ENCODE measurements at regions not wholly inside any gene's neighbourhood (a gene's known extent, or its start where the extent isn't known, plus 50 kb on each side); places are given as distances from the start of the nearest gene placed in this dataset.

DNA sequence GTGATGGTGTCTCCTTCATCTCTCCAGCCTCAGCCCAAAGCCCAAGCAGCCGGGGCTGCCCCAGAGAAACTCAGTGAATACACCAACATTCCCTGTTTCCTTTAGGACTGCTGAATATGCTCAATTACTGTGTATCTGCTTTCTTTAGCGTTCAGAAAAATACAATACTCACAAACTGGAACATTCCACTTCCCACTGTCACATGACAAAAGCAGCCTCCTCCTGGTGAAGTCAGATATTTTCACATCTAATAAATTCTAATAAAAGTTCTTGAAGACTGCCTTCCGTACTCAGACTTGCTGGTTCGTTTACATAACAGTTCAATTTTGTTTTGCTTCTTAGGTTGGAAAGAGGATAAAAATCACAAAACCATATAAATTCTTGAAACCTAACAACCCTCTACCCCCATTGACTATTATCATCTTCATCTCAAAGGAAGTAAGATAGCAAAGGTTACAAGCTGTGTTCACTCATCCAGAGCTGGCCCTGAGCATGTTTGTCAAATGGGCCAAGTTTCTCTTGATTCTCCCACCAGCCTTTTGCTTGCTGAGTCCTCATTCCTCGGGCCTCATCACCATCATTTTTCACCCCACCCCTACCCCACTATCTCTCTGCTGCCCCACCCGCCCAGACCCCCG lies 190.8 kb upstream of the HNRNPA3 start:
- TF ChIP-seq, protein P1, sequence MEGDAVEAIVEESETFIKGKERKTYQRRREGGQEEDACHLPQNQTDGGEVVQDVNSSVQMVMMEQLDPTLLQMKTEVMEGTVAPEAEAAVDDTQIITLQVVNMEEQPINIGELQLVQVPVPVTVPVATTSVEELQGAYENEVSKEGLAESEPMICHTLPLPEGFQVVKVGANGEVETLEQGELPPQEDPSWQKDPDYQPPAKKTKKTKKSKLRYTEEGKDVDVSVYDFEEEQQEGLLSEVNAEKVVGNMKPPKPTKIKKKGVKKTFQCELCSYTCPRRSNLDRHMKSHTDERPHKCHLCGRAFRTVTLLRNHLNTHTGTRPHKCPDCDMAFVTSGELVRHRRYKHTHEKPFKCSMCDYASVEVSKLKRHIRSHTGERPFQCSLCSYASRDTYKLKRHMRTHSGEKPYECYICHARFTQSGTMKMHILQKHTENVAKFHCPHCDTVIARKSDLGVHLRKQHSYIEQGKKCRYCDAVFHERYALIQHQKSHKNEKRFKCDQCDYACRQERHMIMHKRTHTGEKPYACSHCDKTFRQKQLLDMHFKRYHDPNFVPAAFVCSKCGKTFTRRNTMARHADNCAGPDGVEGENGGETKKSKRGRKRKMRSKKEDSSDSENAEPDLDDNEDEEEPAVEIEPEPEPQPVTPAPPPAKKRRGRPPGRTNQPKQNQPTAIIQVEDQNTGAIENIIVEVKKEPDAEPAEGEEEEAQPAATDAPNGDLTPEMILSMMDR (IDR thresholded peaks at IDR 0.05; ENCODE audit: extremely low read depth, low read depth, low read length) = no peak

DNA sequence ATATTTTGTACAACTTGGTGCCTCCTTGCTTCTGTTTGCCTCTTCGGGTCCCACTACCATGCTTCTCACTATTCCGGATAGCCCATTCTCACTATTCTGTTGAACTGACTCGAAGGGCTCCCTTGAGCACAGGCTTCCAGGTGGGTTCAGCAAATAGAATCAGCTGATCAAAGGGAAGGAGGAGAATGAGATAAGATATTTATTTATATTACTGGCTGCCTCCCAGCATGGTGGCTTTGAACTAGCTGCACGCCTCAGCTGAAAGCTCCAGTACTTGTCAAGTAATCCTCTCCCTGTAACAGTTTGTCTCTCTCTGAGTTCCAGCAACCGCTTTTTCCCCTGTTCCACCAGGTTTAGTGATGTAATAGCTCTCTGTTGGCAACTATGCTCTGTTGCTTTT lies 187.8 kb upstream of the HNRNPA3 start:
- no peaks in the 10 kb centered on the region for H3K27me3 ChIP-seq (ENCODE audit: insufficient read depth, low read length)
- H3K9me3 ChIP-seq (ENCODE audit: low read depth, low read length) = no peaks in the 10 kb centered on the region
- H3K4me1 ChIP-seq (ENCODE audit: insufficient read depth, low read length) = no peaks in the 10 kb centered on the region
- TF ChIP-seq, protein P1 (IDR thresholded peaks at IDR 0.05; ENCODE audit: extremely low read depth, low read depth, low read length) = no peak
- no peak overlapping the region for H3K4me3 ChIP-seq (ENCODE audit: insufficient read depth, low read length)
- H3K27ac ChIP-seq (ENCODE audit: low read depth, low read length) = no peak overlapping the region
- H3K79me2 ChIP-seq (ENCODE audit: insufficient read depth, low read length) = no peaks in the 10 kb centered on the region
- H2AFZ ChIP-seq (ENCODE audit: low read length) = no peak overlapping the region
- no peak for DNase-seq (ENCODE audit: insufficient read length, low spot score, missing footprints)
- no peaks in the 10 kb centered on the region for H4K20me1 ChIP-seq (ENCODE audit: insufficient read depth, low read length)
- H3K4me2 ChIP-seq (ENCODE audit: insufficient read depth, low read length) = no peak overlapping the region
- no peaks in the 10 kb centered on the region for H3K36me3 ChIP-seq (ENCODE audit: insufficient read depth, low read length)

More for the DNA sequence above, 190.8 kb upstream of the HNRNPA3 start:
- Histone ChIP-seq H3K4me2 (ENCODE audit: insufficient read depth, low read length) (no peak overlapping the region), H3K79me2 (ENCODE audit: insufficient read depth, low read length) (no peaks in the 10 kb centered on the region), H3K27me3 (ENCODE audit: insufficient read depth, low read length) (no peaks in the 10 kb centered on the region), H3K4me1 (ENCODE audit: insufficient read depth, low read length) (no peaks in the 10 kb centered on the region), H3K36me3 (ENCODE audit: insufficient read depth, low read length) (no peaks in the 10 kb centered on the region), H4K20me1 (ENCODE audit: insufficient read depth, low read length) (no peaks in the 10 kb centered on the region), H3K9me3 (ENCODE audit: low read depth, low read length) (no peaks in the 10 kb centered on the region), H2AFZ (ENCODE audit: low read length) (no peak overlapping the region), H3K27ac (ENCODE audit: low read depth, low read length) (no peak overlapping the region), H3K4me3 (ENCODE audit: insufficient read depth, low read length) (no peak overlapping the region)
- DNase-seq (ENCODE audit: insufficient read length, low spot score, missing footprints) = no peak

DNA sequence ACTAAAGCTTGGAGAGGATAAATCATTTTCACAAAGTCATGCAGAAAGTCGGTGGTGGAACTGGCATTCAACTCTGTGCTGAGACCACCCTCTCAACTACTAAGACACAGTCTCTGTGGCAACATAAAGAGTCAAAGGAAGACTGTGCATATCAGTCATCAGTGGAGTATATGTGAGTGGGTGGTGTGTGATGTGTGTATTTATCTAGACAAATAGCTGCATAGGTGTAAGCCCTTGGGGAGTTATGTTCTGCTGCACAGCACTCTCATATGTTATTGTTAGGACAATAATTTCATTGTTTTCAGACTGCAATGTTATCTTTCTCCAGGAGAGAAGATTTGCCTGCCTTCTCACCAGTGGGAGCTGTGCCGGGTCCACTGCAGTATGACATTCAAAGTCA lies 186.3 kb upstream of the HNRNPA3 start:
- Histone ChIP-seq H3K4me1 (ENCODE audit: insufficient read depth, low read length) (no peaks in the 10 kb centered on the region), H3K4me3 (ENCODE audit: insufficient read depth, low read length) (no peak overlapping the region), H3K79me2 (ENCODE audit: insufficient read depth, low read length) (no peaks in the 10 kb centered on the region), H3K36me3 (ENCODE audit: insufficient read depth, low read length) (no peaks in the 10 kb centered on the region), H2AFZ (ENCODE audit: low read length) (no peak overlapping the region), H3K9me3 (ENCODE audit: low read depth, low read length) (no peaks in the 10 kb centered on the region), H3K27me3 (ENCODE audit: insufficient read depth, low read length) (no peaks in the 10 kb centered on the region), H4K20me1 (ENCODE audit: insufficient read depth, low read length) (no peaks in the 10 kb centered on the region), H3K4me2 (ENCODE audit: insufficient read depth, low read length) (no peak overlapping the region), H3K27ac (ENCODE audit: low read depth, low read length) (no peak overlapping the region)
- TF ChIP-seq, protein P1 (IDR thresholded peaks at IDR 0.05; ENCODE audit: extremely low read depth, low read depth, low read length) = no peak
- no peak for DNase-seq (ENCODE audit: insufficient read length, low spot score, missing footprints)

DNA sequence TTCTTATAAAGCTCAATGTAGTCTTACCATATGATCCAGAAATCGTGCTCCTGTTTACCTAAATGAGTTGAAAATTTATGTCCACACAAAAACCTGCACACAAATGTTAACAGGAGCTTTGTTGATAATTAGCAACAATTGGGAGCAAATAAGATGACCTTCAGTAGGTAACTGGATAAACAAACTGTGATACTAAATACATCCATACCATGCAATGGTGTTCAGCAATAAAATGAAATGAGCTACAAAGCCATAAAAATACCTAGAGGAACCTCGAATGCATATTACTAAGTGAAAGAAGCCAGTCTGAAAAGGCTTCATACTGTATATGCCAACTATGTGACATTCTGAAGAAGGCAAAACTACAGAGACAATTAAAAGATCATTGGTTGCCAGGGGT lies 185.6 kb upstream of the HNRNPA3 start:
- H3K27me3 ChIP-seq (ENCODE audit: insufficient read depth, low read length) = no peaks in the 10 kb centered on the region
- H4K20me1 ChIP-seq (ENCODE audit: insufficient read depth, low read length) = no peaks in the 10 kb centered on the region

More for the DNA sequence above, 185.6 kb upstream of the HNRNPA3 start:
- Histone ChIP-seq H3K36me3 (ENCODE audit: insufficient read depth, low read length) (no peaks in the 10 kb centered on the region), H3K4me1 (ENCODE audit: insufficient read depth, low read length) (no peaks in the 10 kb centered on the region), H3K4me3 (ENCODE audit: insufficient read depth, low read length) (no peak overlapping the region), H3K27ac (ENCODE audit: low read depth, low read length) (no peak overlapping the region), H3K4me2 (ENCODE audit: insufficient read depth, low read length) (no peak overlapping the region), H3K79me2 (ENCODE audit: insufficient read depth, low read length) (no peaks in the 10 kb centered on the region), H2AFZ (ENCODE audit: low read length) (no peak overlapping the region), H3K9me3 (ENCODE audit: low read depth, low read length) (no peaks in the 10 kb centered on the region)
- no peak for DNase-seq (ENCODE audit: insufficient read length, low spot score, missing footprints)
- TF ChIP-seq, protein P1 (IDR thresholded peaks at IDR 0.05; ENCODE audit: extremely low read depth, low read depth, low read length) = no peak
